ENCODE measurements at regions not wholly inside any gene's neighbourhood (a gene's known extent, or its start where the extent isn't known, plus 50 kb on each side); places are given as distances from the start of the nearest gene placed in this dataset.

DNA sequence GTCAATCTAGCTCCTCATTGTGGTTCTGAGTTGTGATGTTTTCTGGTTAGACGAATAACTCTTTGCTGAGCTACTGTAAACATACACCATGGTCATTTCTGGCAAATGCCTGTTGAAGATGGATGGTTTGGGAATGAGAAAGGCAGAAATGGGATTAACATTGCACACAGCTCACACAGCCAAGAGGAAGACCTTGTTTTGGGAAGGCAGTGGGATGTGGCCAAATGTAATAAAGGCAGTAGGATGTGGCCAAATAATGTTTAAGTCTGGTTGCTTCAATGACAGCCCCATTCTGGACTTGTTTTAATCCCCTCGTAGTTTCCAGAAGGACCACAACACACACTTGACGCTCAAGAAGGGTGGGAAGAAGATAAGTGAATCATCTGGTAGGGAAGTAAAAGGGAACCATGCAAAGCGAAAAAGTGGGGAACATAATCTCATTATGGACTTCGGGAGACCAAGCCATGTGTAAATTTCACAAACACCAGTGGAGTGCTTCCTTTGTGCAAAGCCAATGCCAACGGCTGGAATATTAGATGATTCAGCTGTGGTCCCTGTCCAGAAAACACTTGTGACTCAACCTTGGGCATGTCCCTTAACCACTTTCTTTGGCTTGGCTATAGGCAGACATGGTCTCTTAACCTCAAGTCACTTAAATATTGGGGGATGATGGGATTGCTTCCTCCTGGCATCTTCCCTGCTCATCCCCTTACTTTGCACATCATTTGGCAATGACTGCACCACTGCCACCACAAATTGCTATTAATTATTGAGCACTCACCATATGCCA is 284.4 kb upstream of the CRY1 start:
- Histone ChIP-seq H2BK120ac (ENCODE audit: low read depth, low read length, poor library complexity, severe bottlenecking) (no peak overlapping the region), H3K23ac (ENCODE audit: insufficient read length, low read depth, low read length) (no peak overlapping the region), H3K9me3 (ENCODE audit: control insufficient read depth, low read depth, low read length) (no peaks in the 10 kb centered on the region), H3K27me3 (ENCODE audit: insufficient read depth, low read length) (no peaks in the 10 kb centered on the region), H2BK12ac (ENCODE audit: insufficient read length, low read depth, low read length) (no peak overlapping the region), H2BK5ac (ENCODE audit: insufficient read length, low read length) (no peak overlapping the region), H2AFZ (ENCODE audit: low read length) (no peak overlapping the region), H3K4me1 (ENCODE audit: insufficient read depth, low read length) (no peaks in the 10 kb centered on the region; the same call in 1 of the 2 replicates), H3K79me2 (ENCODE audit: insufficient read depth, low read length) (no peaks in the 10 kb centered on the region), H4K91ac (ENCODE audit: insufficient read length, low read depth, low read length) (no peak overlapping the region), H3K4ac (ENCODE audit: low read depth, low read length) (no peak overlapping the region), H3K27ac (ENCODE audit: insufficient read length, low read depth, low read length) (no peak overlapping the region), H4K8ac (replicated peaks; ENCODE audit: insufficient read length, low read depth, low read length) (no peak overlapping the region), H4K20me1 (ENCODE audit: control insufficient read depth, insufficient read depth, insufficient read length) (no peaks in the 10 kb centered on the region), H3T11ph (ENCODE audit: low read length) (no peak overlapping the region), H3K9ac (ENCODE audit: extremely low read depth, insufficient read length, low read length) (no peak overlapping the region), H2AK5ac (ENCODE audit: insufficient read length, low read length) (no peak overlapping the region), H3K79me1 (ENCODE audit: insufficient read depth, low read depth, low read length, poor library complexity, severe bottlenecking) (no peaks in the 10 kb centered on the region), H4K5ac (ENCODE audit: insufficient read length, low read depth, low read length) (no peak overlapping the region), H3K18ac (ENCODE audit: insufficient read length, low read depth, low read length) (no peak overlapping the region), H3K14ac (ENCODE audit: insufficient read depth, low read length) (no peak overlapping the region), H3K56ac (ENCODE audit: insufficient read length, low read depth, low read length) (no peak overlapping the region), H3K4me2 (ENCODE audit: insufficient read depth, insufficient read length, low read length) (no peak overlapping the region), H3K23me2 (ENCODE audit: insufficient read length, low read depth, low read length, poor library complexity, severe bottlenecking) (no peaks in the 10 kb centered on the region), H2BK20ac (ENCODE audit: low read depth, low read length, poor library complexity, severe bottlenecking) (no peak overlapping the region), H2BK15ac (ENCODE audit: low read depth, low read length) (no peak overlapping the region)
- Mint-ChIP-seq H3K4me1 (peaks cover 21 to 31% of the 10 kb centered on the region in 2 experiments), H3K4me3 (no peak overlapping the region), H3K36me3 (ENCODE audit: insufficient read depth in 1 of 3, low read depth in 3 of 3) (no peaks in the 10 kb centered on the region), H3K27ac (no peak overlapping the region), H3K9me3 (peaks cover 0 to 4% of the 10 kb centered on the region in 2 experiments; a peak in 1 of 5 replicates), H3K27me3 (ENCODE audit: low read depth) (peaks cover 2% of the 10 kb centered on the region; the same call in 1 of the 2 replicates)
- TF ChIP-seq, protein P1, sequence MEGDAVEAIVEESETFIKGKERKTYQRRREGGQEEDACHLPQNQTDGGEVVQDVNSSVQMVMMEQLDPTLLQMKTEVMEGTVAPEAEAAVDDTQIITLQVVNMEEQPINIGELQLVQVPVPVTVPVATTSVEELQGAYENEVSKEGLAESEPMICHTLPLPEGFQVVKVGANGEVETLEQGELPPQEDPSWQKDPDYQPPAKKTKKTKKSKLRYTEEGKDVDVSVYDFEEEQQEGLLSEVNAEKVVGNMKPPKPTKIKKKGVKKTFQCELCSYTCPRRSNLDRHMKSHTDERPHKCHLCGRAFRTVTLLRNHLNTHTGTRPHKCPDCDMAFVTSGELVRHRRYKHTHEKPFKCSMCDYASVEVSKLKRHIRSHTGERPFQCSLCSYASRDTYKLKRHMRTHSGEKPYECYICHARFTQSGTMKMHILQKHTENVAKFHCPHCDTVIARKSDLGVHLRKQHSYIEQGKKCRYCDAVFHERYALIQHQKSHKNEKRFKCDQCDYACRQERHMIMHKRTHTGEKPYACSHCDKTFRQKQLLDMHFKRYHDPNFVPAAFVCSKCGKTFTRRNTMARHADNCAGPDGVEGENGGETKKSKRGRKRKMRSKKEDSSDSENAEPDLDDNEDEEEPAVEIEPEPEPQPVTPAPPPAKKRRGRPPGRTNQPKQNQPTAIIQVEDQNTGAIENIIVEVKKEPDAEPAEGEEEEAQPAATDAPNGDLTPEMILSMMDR (conservative IDR thresholded peaks at IDR 0.05): no peak
- no peak for DNase-seq
- WGBS (ENCODE audit: extremely low coverage, insufficient read length, low lambda C conversion rate): no CpG with 5 or more reads among the region's 6 CpGs

Data from H9 (cell line).